GM10248 (cell line): ENCODE measurements at regions not wholly inside any gene's neighbourhood (a gene's known extent, or its start where the extent isn't known, plus 50 kb on each side); places are given as distances from the start of the nearest gene placed in this dataset.

Experiments
- CTCF ChIA-PET: fragments of 300-600 bp; sonication (Branson Sonifier 250); formaldehyde crosslinking; extraction: SDS; loops from one replicate; lab custom pipeline; 2021; ENCODE audit warnings: antibody characterized with exemption; lab: Yijun Ruan, JAX
- POLR2A ChIA-PET: fragments of 350-650 bp; sonication (Branson Sonifier 250); formaldehyde crosslinking; extraction: SDS; loops from one replicate; lab custom pipeline; 2020; ENCODE audit warnings: antibody characterized with exemption; lab: Yijun Ruan, JAX
- DNase-seq: peaks from one replicate; pipeline ENCODE4 v3.0.0; 2012; ENCODE audit errors: extremely low spot score
- CTCF ChIP-seq: IDR thresholded peaks from 2 replicates; pipeline ENCODE4 v1.5.1; 2012; ENCODE audit warnings: mild to moderate bottlenecking, low read depth; ENCODE audit errors: extremely low read depth, missing control alignments, control extremely low read depth

- TF ChIP-seq CTCF = no peak
- ChIA-PET POLR2A (no interaction called here), CTCF (interaction anchor here (1.3 kb wide), 1 partner anchor 9 kb away, joined by 4 read pairs; no protein-coding TSS in a partner anchor)
- no peak for DNase-seq
These were observed 302.0 kb upstream of the DMAC1 start for GRCh38 chr9:8101607-8102006.

- no peak for TF ChIP-seq CTCF
- CTCF ChIA-PET = interaction anchor here (0.9 to 2.0 kb wide), 2 partner anchors 22 to 526 kb away, joined by 3 to 5 read pairs; no protein-coding TSS in a partner anchor
- DNase-seq = no peak
- POLR2A ChIA-PET = no interaction called here
These were observed 296.5 kb upstream of the DMAC1 start for GRCh38 chr9:8096091-8096490.

GRCh38 chr9:8095672-8096086, 296.1 kb upstream of the DMAC1 start:
- TF ChIP-seq CTCF = no peak
- ChIA-PET CTCF (interaction anchor here (0.9 to 2.0 kb wide), 2 partner anchors 22 to 525 kb away, joined by 3 to 5 read pairs; no protein-coding TSS in a partner anchor), POLR2A (no interaction called here)
- no peak for DNase-seq

GRCh38 chr9:8088477-8088876, 288.9 kb upstream of the DMAC1 start:
- no peak for DNase-seq
- no peak for TF ChIP-seq CTCF
- POLR2A ChIA-PET = no interaction called here
- CTCF ChIA-PET = interaction anchor here (1.3 to 1.7 kb wide), 2 partner anchors 9 to 11 kb away, joined by 4 read pairs; no protein-coding TSS in a partner anchor

GRCh38 chr9:8085986-8086385, 286.4 kb upstream of the DMAC1 start:
- CTCF ChIA-PET = no interaction called here
- DNase-seq = no peak
- TF ChIP-seq CTCF = no peak
- POLR2A ChIA-PET = interaction anchor here (0.7 kb wide), 1 partner anchor 15 kb away, joined by 4 read pairs; no protein-coding TSS in a partner anchor

- no peak for DNase-seq
- no peak for TF ChIP-seq CTCF
- ChIA-PET POLR2A (no interaction called here), CTCF (no interaction called here)
These were observed 279.1 kb upstream of the DMAC1 start for GRCh38 chr9:8078641-8079140.
